CD4-positive, alpha-beta memory T cell (primary cell): ENCODE measurements at regions not wholly inside any gene's neighbourhood (a gene's known extent, or its start where the extent isn't known, plus 50 kb on each side); places are given as distances from the start of the nearest gene placed in this dataset.
"Not testable (repeated sequence)": the region's sequence is repeated elsewhere in the genome, so short reads cannot be mapped to it uniquely, and the experiment has no call there.

Experiments used
- CTCF ChIA-PET: fragments of 350-600 bp; sonication (Branson Sonifier 250); formaldehyde crosslinking; loops from one replicate; lab custom pipeline; 2021; ENCODE audit warnings: inconsistent platforms; ENCODE audit not compliant: partially characterized antibody; lab: Charles Lee
- POLR2A ChIA-PET: fragments of 350-600 bp; sonication (Branson Sonifier 250); formaldehyde crosslinking; loops from one replicate; lab custom pipeline; 2021; ENCODE audit not compliant: partially characterized antibody; lab: Charles Lee
- DNase-seq, 5 donors: peaks; one replicate each; pipeline versions ENCODE4 v3.0.0 to v3.0.0-alpha.2; 2020 to 2022; ENCODE audit warnings: mixed read lengths in 1 of 5
- H3K27ac ChIP-seq: one replicate; pipeline ENCODE4 v1.7.0; 2013; ENCODE audit warnings: low read depth, low read length
- H3K27me3 ChIP-seq: 2 replicates; pipeline ENCODE4 v1.7.0; 2013; ENCODE audit warnings: mild to moderate bottlenecking, low read length, moderate library complexity; ENCODE audit not compliant: insufficient read depth
- H3K36me3 ChIP-seq: 2 replicates; pipeline ENCODE4 v1.7.0; 2013; ENCODE audit warnings: mild to moderate bottlenecking, low read length, moderate library complexity; ENCODE audit not compliant: insufficient read depth
- H3K4me1 ChIP-seq: 2 replicates; pipeline ENCODE4 v1.7.0; 2013; ENCODE audit warnings: mild to moderate bottlenecking, low read length, moderate library complexity; ENCODE audit not compliant: insufficient read depth
- H3K4me3 ChIP-seq, 2 donors: one replicate each; pipeline ENCODE4 v1.7.0; 2013; ENCODE audit warnings: low read length in 2 of 2, mild to moderate bottlenecking in 1 of 2
- H3K9me3 ChIP-seq, 2 donors: one replicate each; pipeline ENCODE4 v1.7.0; 2013; ENCODE audit warnings: low read length in 2 of 2, control low read depth in 1 of 2; ENCODE audit not compliant: control insufficient read depth in 1 of 2
- H3K27ac Mint-ChIP-seq, 7 donors: one replicate each; pipeline ENCODE4 v1.8.0; 2020 to 2021; ENCODE audit warnings: mixed read lengths in 7 of 7, mild to moderate bottlenecking in 6 of 7, inconsistent platforms in 3 of 7, moderate library complexity in 3 of 7
- H3K27me3 Mint-ChIP-seq, 2 donors: one replicate each; pipeline ENCODE4 v1.8.0; 2020 to 2021; ENCODE audit warnings: mixed read lengths in 2 of 2
- H3K36me3 Mint-ChIP-seq, 2 donors: one replicate each; pipeline ENCODE4 v1.8.0; 2020 to 2021; ENCODE audit warnings: mixed read lengths in 2 of 2, inconsistent platforms in 1 of 2, mild to moderate bottlenecking in 1 of 2
- H3K4me1 Mint-ChIP-seq, 4 donors: one replicate each; pipeline ENCODE4 v1.8.0; 2020 to 2021; ENCODE audit warnings: mixed read lengths in 4 of 4, mild to moderate bottlenecking in 1 of 4
- H3K4me3 Mint-ChIP-seq, 8 donors: one replicate each; pipeline ENCODE4 v1.8.0; 2020 to 2021; ENCODE audit warnings: mixed read lengths in 8 of 8, mild to moderate bottlenecking in 7 of 8, moderate library complexity in 6 of 8, inconsistent platforms in 3 of 8
- H3K9me3 Mint-ChIP-seq, 8 donors: one replicate each; pipeline ENCODE4 v1.8.0; 2020 to 2021; ENCODE audit warnings: mixed read lengths in 8 of 8, mild to moderate bottlenecking in 5 of 8, inconsistent platforms in 3 of 8, moderate library complexity in 1 of 8
- intact Hi-C: fragments of 100-400 bp; cut with micrococcal nuclease; formaldehyde crosslinking; loops from one replicate; pipeline ENCODE4 v1.15.1; 2023

DNA sequence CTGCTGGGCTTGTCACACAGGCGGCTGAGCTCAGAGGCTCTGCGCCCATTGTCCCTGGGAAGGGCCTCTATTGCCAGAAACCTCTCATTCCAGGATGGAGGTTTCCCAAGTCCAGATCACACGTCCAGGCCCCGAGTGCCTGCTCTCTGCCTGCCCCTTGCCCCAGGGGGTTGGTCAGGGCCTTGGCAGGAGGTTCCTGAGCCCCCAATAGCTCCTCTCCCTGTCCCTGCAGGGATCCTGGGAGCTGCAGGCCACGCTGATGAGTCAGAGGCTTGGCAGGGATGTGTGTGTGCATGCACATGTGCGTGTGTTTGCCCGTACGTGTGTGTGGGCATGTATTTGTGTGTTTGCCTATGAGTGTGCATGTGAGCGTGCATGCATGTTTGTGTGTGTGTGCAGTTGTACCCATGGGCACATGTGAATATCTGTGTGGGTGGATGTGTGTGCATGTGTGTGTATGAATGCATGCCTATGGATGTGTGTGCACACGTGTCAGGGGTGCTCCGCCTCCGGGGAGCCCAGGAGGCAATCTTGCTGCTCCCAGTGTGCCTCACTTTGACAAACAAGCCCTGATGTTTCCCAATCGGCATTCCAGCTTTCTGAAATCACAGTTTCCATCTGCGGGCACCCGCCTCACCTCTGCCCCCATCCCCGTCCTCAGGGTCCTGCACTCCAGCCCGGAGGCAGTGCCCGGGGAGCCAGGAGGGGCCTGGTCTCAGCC is 98.4 kb upstream of the GSE1 start:
- H3K4me3 ChIP-seq, result no peak overlapping the region
- no peaks in the 10 kb centered on the region for H3K27me3 ChIP-seq
- POLR2A ChIA-PET, result interaction anchor here (0.5 kb wide), 1 partner anchor 14 kb away, joined by 3 read pairs; no protein-coding TSS in a partner anchor
- intact Hi-C loops, result no loop called here
- H3K27ac ChIP-seq, result no peak overlapping the region
- no peak for DNase-seq
- no peaks in the 10 kb centered on the region for H3K36me3 ChIP-seq
- Mint-ChIP-seq H3K4me1 (peaks cover 0 to 3% (median 1%) of the 10 kb centered on the region in 4 donors), H3K36me3 (no peaks in the 10 kb centered on the region), H3K4me3 (no peak overlapping the region), H3K9me3 (peaks cover 0 to 3% (median 0%) of the 10 kb centered on the region in 8 donors), H3K27me3 (peaks cover 0 to 1% of the 10 kb centered on the region in 2 donors), H3K27ac (no peak overlapping the region)
- no peaks in the 10 kb centered on the region for H3K9me3 ChIP-seq
- no peaks in the 10 kb centered on the region for H3K4me1 ChIP-seq
- CTCF ChIA-PET, result interaction anchor here (1.0 kb wide), 1 partner anchor 40 kb away, joined by 3 read pairs; no protein-coding TSS in a partner anchor

DNA sequence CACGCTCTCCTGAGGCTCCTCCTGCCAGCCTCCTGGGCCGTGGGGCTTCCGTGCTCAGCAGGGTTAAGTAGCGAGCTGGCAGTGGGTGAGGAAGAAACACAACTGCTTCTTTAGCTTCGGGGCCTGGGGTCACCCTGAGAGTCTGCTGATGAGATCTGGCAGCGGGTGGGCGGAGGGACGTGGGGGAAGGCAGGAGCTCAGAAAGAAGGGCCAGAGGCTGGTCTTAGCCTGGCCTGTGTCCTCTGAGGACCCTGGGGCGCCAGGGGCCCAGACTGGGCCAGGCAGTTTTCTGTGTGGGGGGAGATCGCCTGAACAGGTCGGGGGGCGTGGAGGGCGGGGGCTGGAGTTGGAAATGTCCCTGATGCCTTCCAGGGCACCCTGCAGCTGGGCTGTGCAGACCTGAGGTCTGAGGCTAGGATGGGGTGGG is 97.8 kb upstream of the GSE1 start:
- no peaks in the 10 kb centered on the region for H3K36me3 Mint-ChIP-seq
- H3K27ac Mint-ChIP-seq, result no peak overlapping the region
- no peaks in the 10 kb centered on the region for H3K36me3 ChIP-seq
- no peak for DNase-seq
- intact Hi-C loops, result no loop called here
- CTCF ChIA-PET, result interaction anchor here (1.0 kb wide), 1 partner anchor 39 kb away, joined by 3 read pairs; no protein-coding TSS in a partner anchor
- no peak overlapping the region for H3K4me3 ChIP-seq
- no peaks in the 10 kb centered on the region for H3K9me3 ChIP-seq
- H3K27me3 ChIP-seq, result no peaks in the 10 kb centered on the region
- no peaks in the 10 kb centered on the region for H3K4me1 ChIP-seq
- no peak overlapping the region for H3K27ac ChIP-seq
- H3K4me3 Mint-ChIP-seq, result no peak overlapping the region
- POLR2A ChIA-PET, result no interaction called here
- peaks cover 0 to 1% of the 10 kb centered on the region in 2 donors for H3K27me3 Mint-ChIP-seq
- H3K4me1 Mint-ChIP-seq, result peaks cover 0 to 3% (median 1%) of the 10 kb centered on the region in 4 donors
- peaks cover 0 to 3% (median 0%) of the 10 kb centered on the region in 8 donors for H3K9me3 Mint-ChIP-seq

DNA sequence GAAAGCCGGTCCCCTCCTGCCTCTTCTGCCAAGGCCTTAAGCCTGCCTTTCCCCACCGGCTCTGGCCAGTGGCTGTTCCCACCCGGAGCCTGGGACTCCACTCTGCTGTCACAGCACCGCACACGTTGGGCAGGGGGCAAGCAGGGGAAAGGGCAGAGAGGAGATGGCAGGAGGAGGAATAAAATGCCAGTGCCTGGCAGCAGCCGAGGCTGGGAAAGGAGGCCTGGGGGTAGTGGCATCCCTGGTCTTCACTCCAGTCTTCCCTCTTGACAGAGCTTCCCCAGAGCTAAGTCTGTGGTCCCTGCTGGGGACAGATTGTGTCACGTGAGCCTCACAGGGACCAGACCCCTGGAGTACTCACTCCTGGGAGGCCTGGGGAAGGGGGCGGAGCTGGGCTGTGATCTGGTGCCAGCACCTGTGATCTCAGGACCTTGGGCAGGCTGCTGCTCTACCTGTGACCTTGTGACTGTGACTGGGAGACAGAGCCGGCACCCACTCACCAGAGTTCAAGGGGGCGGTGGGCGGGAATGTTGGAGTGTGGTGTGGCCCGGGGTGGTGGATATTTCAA is 97.2 kb upstream of the GSE1 start:
- Histone ChIP-seq H3K27ac (no peak overlapping the region), H3K4me1 (no peaks in the 10 kb centered on the region), H3K4me3 (no peak overlapping the region), H3K27me3 (no peaks in the 10 kb centered on the region), H3K36me3 (no peaks in the 10 kb centered on the region), H3K9me3 (no peaks in the 10 kb centered on the region)
- intact Hi-C loops, result no loop called here
- ChIA-PET POLR2A (interaction anchor here (0.7 kb wide), 1 partner anchor 10 kb away, joined by 3 read pairs; no protein-coding TSS in a partner anchor), CTCF (no interaction called here)
- Mint-ChIP-seq H3K27ac (no peak overlapping the region), H3K36me3 (no peaks in the 10 kb centered on the region), H3K9me3 (peaks cover 0 to 3% (median 0%) of the 10 kb centered on the region in 8 donors), H3K4me1 (peaks cover 0 to 2% (median under 1%) of the 10 kb centered on the region in 4 donors), H3K4me3 (no peak overlapping the region), H3K27me3 (peaks cover 0 to 1% of the 10 kb centered on the region in 2 donors)
- DNase-seq, result no peak

DNA sequence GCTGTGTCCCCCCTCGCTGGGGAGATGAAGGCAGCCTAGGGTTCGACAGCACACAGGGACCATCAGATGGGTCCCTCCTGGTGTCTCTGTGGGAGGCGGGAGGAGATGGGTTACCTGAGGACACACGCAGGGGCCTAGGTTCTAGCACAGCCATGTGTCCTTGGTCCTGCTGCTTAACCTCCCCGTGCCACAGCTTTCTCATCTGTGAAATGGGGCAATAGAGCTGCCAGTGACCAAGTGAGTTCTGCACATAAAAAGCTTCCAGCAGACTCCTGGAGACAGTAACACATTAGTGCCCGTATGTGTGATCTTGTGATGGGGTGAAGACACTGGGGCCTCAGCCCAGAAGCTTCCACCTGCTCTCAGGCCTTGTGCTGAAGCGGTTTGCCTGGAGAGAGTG is 96.0 kb upstream of the GSE1 start:
- Mint-ChIP-seq H3K27ac (peak overlapping the region in 1 of 7 donors; percentile 57), H3K4me1 (peaks cover 0 to 2% (median 0%) of the 10 kb centered on the region in 4 donors), H3K27me3 (no peaks in the 10 kb centered on the region), H3K4me3 (no peak overlapping the region), H3K9me3 (peaks cover 0 to 3% (median 0%) of the 10 kb centered on the region in 8 donors), H3K36me3 (no peaks in the 10 kb centered on the region)
- H3K9me3 ChIP-seq, result no peaks in the 10 kb centered on the region
- H3K4me3 ChIP-seq, result no peak overlapping the region
- no peaks in the 10 kb centered on the region for H3K27me3 ChIP-seq
- CTCF ChIA-PET, result no interaction called here
- POLR2A ChIA-PET, result no interaction called here
- H3K27ac ChIP-seq, result no peak overlapping the region
- DNase-seq, result no peak
- intact Hi-C loops, result no loop called here
- H3K36me3 ChIP-seq, result no peaks in the 10 kb centered on the region
- no peaks in the 10 kb centered on the region for H3K4me1 ChIP-seq

DNA sequence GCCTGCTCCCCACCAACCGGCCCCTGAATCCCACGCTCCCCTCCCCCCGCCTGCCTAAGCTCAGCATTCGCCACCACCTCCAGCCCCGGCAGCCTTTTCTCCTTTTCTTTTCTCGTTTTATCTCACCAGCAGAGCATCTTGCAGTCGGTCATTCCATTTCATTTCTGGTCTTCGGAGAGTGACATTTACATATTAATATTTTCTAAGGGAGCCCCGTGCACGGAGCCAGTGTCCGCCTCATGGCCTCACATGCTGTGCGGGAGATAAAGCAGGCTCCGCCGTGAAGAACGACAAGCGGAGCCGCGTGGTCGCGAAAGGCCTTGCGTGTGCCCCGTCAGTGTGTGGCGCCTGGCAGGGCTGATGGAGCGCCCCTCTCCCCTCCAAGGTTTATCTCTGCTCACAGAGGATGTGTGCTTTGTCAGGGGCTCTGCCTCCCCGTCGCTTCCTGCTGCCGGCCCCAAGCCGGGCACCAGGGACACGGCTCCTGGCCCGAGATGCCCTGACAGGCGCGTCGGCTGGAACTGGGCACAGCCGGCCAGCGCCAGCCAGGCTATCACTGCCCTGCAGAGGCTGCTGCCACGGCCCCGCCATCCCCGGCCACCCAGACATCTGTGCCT is 95.5 kb upstream of the GSE1 start:
- ChIA-PET POLR2A (no interaction called here), CTCF (no interaction called here)
- Mint-ChIP-seq H3K9me3 (peaks cover 0 to 3% (median 0%) of the 10 kb centered on the region in 8 donors), H3K4me1 (peaks cover 0 to 3% (median 0%) of the 10 kb centered on the region in 4 donors), H3K4me3 (no peak overlapping the region), H3K27me3 (peaks cover 0 to 1% of the 10 kb centered on the region in 2 donors), H3K36me3 (no peaks in the 10 kb centered on the region), H3K27ac (no peak overlapping the region)
- H3K36me3 ChIP-seq, result no peaks in the 10 kb centered on the region
- DNase-seq, result no peak
- H3K4me3 ChIP-seq, result no peak overlapping the region
- H3K9me3 ChIP-seq, result no peaks in the 10 kb centered on the region
- intact Hi-C loops, result no loop called here
- H3K4me1 ChIP-seq, result no peaks in the 10 kb centered on the region
- H3K27ac ChIP-seq, result no peak overlapping the region
- H3K27me3 ChIP-seq, result no peaks in the 10 kb centered on the region

DNA sequence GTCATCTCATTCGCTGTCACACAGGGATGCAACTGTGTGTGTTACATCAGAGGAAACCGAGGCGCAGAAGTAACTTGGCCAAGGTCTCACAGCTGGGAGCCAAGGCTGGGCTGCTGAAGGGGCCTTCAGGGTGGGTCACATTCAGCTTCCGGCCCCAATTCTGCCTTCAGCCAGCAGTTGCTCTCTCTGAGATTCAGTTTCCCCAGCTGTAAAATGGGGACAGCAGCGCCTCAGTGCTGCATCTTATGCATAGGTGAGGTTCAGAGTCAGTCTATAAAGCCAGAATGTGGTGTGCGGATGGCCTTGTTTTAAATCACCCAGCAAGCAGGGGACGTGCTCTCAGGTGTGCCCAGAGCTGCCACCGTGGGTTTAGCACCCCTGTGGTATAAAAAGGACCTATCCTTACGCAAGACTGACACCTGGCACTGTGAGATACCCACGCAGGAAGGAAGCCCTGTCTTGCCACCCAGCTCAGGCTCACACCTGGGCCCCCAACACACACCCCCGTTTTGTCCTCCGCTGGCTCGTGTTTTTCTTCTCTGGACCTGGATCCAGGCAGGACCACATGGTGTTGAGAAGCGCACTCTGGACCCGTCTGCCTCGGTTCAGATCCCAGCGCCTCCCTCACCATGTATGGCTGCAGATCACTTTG is 94.6 kb upstream of the GSE1 start:
- H3K4me3 Mint-ChIP-seq, result no peak overlapping the region

DNA sequence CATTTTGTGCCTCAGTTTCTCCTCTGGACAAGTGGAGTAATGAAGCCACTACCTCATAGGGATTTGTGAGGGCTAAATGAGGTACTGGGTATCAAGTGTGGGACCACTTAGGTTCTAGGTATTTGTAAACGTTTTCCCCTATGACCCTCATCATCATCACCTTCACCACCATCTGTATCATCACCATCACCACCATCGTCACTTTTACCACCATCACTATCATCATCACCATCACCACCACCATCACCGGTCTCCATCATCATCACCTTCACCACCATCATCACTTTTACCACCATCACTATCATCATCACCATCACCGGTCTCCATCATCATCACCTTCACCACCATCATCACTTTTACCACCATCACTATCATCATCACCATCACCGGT is 94.1 kb upstream of the GSE1 start:
- peak overlapping the region in 2 of 7 donors; percentile 25 to 88 for H3K27ac Mint-ChIP-seq
- H3K4me1 ChIP-seq, H3K27ac ChIP-seq, CTCF ChIA-PET, H3K36me3 ChIP-seq, H3K9me3 Mint-ChIP-seq, H3K27me3 ChIP-seq, H3K4me3 ChIP-seq, intact Hi-C loops, H3K4me1 Mint-ChIP-seq, H3K4me3 Mint-ChIP-seq, DNase-seq, POLR2A ChIA-PET, H3K9me3 ChIP-seq, H3K27me3 Mint-ChIP-seq, H3K36me3 Mint-ChIP-seq: not testable (repeated sequence)

More for the DNA sequence above, 94.6 kb upstream of the GSE1 start:
- intact Hi-C loops, result no loop called here
- H3K9me3 Mint-ChIP-seq, result peaks cover 0 to 3% (median 0%) of the 10 kb centered on the region in 8 donors
- H3K9me3 ChIP-seq, result no peaks in the 10 kb centered on the region
- no peak overlapping the region for H3K4me3 ChIP-seq
- DNase-seq, result no peak
- POLR2A ChIA-PET, result no interaction called here
- peaks cover 0 to 6% (median 0%) of the 10 kb centered on the region in 4 donors for H3K4me1 Mint-ChIP-seq
- CTCF ChIA-PET, result no interaction called here
- H3K36me3 ChIP-seq, result no peaks in the 10 kb centered on the region
- H3K36me3 Mint-ChIP-seq, result no peaks in the 10 kb centered on the region
- peaks cover 2 to 4% of the 10 kb centered on the region in 2 donors for H3K27me3 Mint-ChIP-seq
- no peaks in the 10 kb centered on the region for H3K4me1 ChIP-seq
- H3K27ac Mint-ChIP-seq, result peak overlapping the region in 1 of 7 donors; percentile 55
- no peaks in the 10 kb centered on the region for H3K27me3 ChIP-seq
- H3K27ac ChIP-seq, result no peak overlapping the region
